Breast epithelium (tissue), 3 donors: ENCODE measurements at regions not wholly inside any gene's neighbourhood (a gene's known extent, or its start where the extent isn't known, plus 50 kb on each side); places are given as distances from the start of the nearest gene placed in this dataset.

ENCODE experiments used
- CTCF ChIP-seq, 3 donors: fragments of 450-650 bp; IDR thresholded peaks; one replicate each; pipeline ENCODE4 v1.5.1; 2016 to 2017; ENCODE audit warnings: antibody characterized with exemption in 3 of 3, mild to moderate bottlenecking in 3 of 3, moderate library complexity in 3 of 3
- POLR2AphosphoS5 ChIP-seq, 3 donors: sonication (generic); formaldehyde crosslinking; IDR thresholded peaks; one replicate each; pipeline ENCODE4 v1.6.1; 2017; ENCODE audit warnings: antibody characterized with exemption in 3 of 3

- peak in 1 of 3 donors; percentile 24 for TF ChIP-seq CTCF (IDR thresholded peaks at IDR 0.05)
- no peak for TF ChIP-seq POLR2AphosphoS5 (IDR thresholded peaks at IDR 0.05)
Measured at GRCh38 chr1:34696230-34696629, 58.6 kb upstream of the GJB5 start.
